SK-N-SH treated with all-trans-retinoic acid at 6 μM for 48 hours (cell line): ENCODE measurements at regions not wholly inside any gene's neighbourhood (a gene's known extent, or its start where the extent isn't known, plus 50 kb on each side); places are given as distances from the start of the nearest gene placed in this dataset.

Experiments used
- ATAC-seq: fragments of 200-7000 bp; cut with Tn5 transposase; 3 replicates; pipeline ENCODE4 v1.9.1; 2020; ENCODE audit warnings: mild to moderate bottlenecking, moderate library complexity
- ARNTL ChIP-seq: fragments of 450-650 bp; formaldehyde crosslinking; IDR thresholded peaks from 2 replicates; pipeline ENCODE4 v1.5.0; 2020; ENCODE audit warnings: low read depth, mild to moderate bottlenecking, moderate library complexity, borderline replicate concordance
- BACH2 ChIP-seq: fragments of 250-450 bp; sonication (Bioruptor Pico); IDR thresholded peaks from 2 replicates; pipeline ENCODE4 v1.9.0; 2021; ENCODE audit warnings: mild to moderate bottlenecking, borderline replicate concordance
- CREB5 ChIP-seq: fragments of 250-450 bp; sonication (Bioruptor Pico); IDR thresholded peaks from 2 replicates; pipeline ENCODE4 v1.5.1; 2020; ENCODE audit warnings: low read depth, mild to moderate bottlenecking, moderate library complexity
- CSDC2 ChIP-seq: fragments of 250-450 bp; sonication (Bioruptor Pico); IDR thresholded peaks from 2 replicates; pipeline ENCODE4 v1.5.0; 2020; ENCODE audit warnings: mild to moderate bottlenecking, moderate library complexity
- CSRNP3 ChIP-seq: fragments of 250-450 bp; sonication (Bioruptor Pico); IDR thresholded peaks from 2 replicates; pipeline ENCODE4 v1.5.1; 2021; ENCODE audit warnings: mild to moderate bottlenecking, moderate library complexity
- ESRRG ChIP-seq: fragments of 250-450 bp; sonication (Bioruptor Pico); IDR thresholded peaks from 2 replicates; pipeline ENCODE4 v1.6.1; 2021; ENCODE audit warnings: mild to moderate bottlenecking
- GLIS3 ChIP-seq: fragments of 250-450 bp; sonication (Bioruptor Pico); IDR thresholded peaks from 2 replicates; pipeline ENCODE4 v1.5.0; 2020; ENCODE audit warnings: mild to moderate bottlenecking, moderate library complexity
- ISL1 ChIP-seq: fragments of 250-450 bp; sonication (Bioruptor Pico); IDR thresholded peaks from 2 replicates; pipeline ENCODE4 v2.1.2; 2022; ENCODE audit warnings: mild to moderate bottlenecking, moderate library complexity
- OSR1 ChIP-seq: fragments of 250-450 bp; sonication (Bioruptor Pico); IDR thresholded peaks from 2 replicates; pipeline ENCODE4 v1.8.0; 2022; ENCODE audit warnings: moderate library complexity, mild to moderate bottlenecking, inconsistent platforms
- POU6F1 ChIP-seq: fragments of 250-450 bp; sonication (Bioruptor Pico); IDR thresholded peaks from 2 replicates; pipeline ENCODE4 v1.8.0; 2021; ENCODE audit warnings: low read depth, mild to moderate bottlenecking, moderate library complexity, borderline replicate concordance
- PPARA ChIP-seq: fragments of 250-450 bp; sonication (Bioruptor Pico); IDR thresholded peaks from 2 replicates; pipeline ENCODE4 v1.5.0; 2020; ENCODE audit warnings: mild to moderate bottlenecking, borderline replicate concordance
- RARB ChIP-seq: fragments of 250-450 bp; sonication (Bioruptor Pico); IDR thresholded peaks from 2 replicates; pipeline ENCODE4 v1.8.0; 2021; ENCODE audit warnings: mild to moderate bottlenecking, moderate library complexity
- SNAI2 ChIP-seq: fragments of 250-450 bp; sonication (Bioruptor Pico); IDR thresholded peaks from 2 replicates; pipeline ENCODE4 v1.5.0; 2020; ENCODE audit warnings: mild to moderate bottlenecking, moderate library complexity
- TCF4 ChIP-seq: fragments of 250-450 bp; sonication (Bioruptor Pico); IDR thresholded peaks from 2 replicates; pipeline ENCODE4 v1.8.0; 2021; ENCODE audit warnings: mild to moderate bottlenecking, moderate library complexity, borderline replicate concordance
- TOX ChIP-seq: fragments of 250-450 bp; sonication (Bioruptor Pico); IDR thresholded peaks from 2 replicates; pipeline ENCODE4 v1.8.0; 2021; ENCODE audit warnings: mild to moderate bottlenecking, moderate library complexity, borderline replicate concordance
- TSHZ2 ChIP-seq: fragments of 250-450 bp; sonication (Bioruptor Pico); IDR thresholded peaks from 2 replicates; pipeline ENCODE4 v1.5.0; 2020; ENCODE audit warnings: mild to moderate bottlenecking, moderate library complexity
- ZC3H10 ChIP-seq: fragments of 250-450 bp; sonication (Bioruptor Pico); IDR thresholded peaks from 2 replicates; pipeline ENCODE4 v1.5.1; 2021; ENCODE audit warnings: mild to moderate bottlenecking, moderate library complexity
- ZFP3 ChIP-seq: fragments of 250-450 bp; sonication (Bioruptor Pico); IDR thresholded peaks from 2 replicates; pipeline ENCODE4 v1.5.0; 2020; ENCODE audit warnings: mild to moderate bottlenecking, moderate library complexity
- ZFP30 ChIP-seq: fragments of 450-650 bp; formaldehyde crosslinking; IDR thresholded peaks from 2 replicates; pipeline ENCODE4 v1.5.0; 2022; ENCODE audit warnings: mild to moderate bottlenecking, moderate library complexity
- ZNF565 ChIP-seq: fragments of 450-650 bp; formaldehyde crosslinking; conservative IDR thresholded peaks from 2 replicates; pipeline ENCODE4 v1.5.0; 2020; ENCODE audit warnings: low read depth, mild to moderate bottlenecking, moderate library complexity
- ZNF70 ChIP-seq: fragments of 450-650 bp; formaldehyde crosslinking; IDR thresholded peaks from 2 replicates; pipeline ENCODE4 v1.5.0; 2020; ENCODE audit warnings: mild to moderate bottlenecking, moderate library complexity
- ZNF8 ChIP-seq: fragments of 450-650 bp; formaldehyde crosslinking; IDR thresholded peaks from 2 replicates; pipeline ENCODE4 v1.5.0; 2020; ENCODE audit warnings: mild to moderate bottlenecking, moderate library complexity

- TF ChIP-seq OSR1 (CRISPR knock-in tag) (no peak), ISL1 (CRISPR knock-in tag) (no peak), TCF4 (no peak), ZC3H10 (CRISPR knock-in tag) (no peak), GLIS3 (CRISPR knock-in tag) (no peak), RARB (CRISPR knock-in tag) (no peak), TSHZ2 (CRISPR knock-in tag) (no peak), CREB5 (CRISPR knock-in tag) (no peak), ZFP30 (CRISPR knock-in tag) (no peak), ZNF565 (CRISPR knock-in tag) (no peak)
- TF ChIP-seq, all 23 proteins: peak for 0
These were observed 89.7 kb upstream of the FZD8 start for GRCh38 chr10:35731828-35732227.

DNA sequence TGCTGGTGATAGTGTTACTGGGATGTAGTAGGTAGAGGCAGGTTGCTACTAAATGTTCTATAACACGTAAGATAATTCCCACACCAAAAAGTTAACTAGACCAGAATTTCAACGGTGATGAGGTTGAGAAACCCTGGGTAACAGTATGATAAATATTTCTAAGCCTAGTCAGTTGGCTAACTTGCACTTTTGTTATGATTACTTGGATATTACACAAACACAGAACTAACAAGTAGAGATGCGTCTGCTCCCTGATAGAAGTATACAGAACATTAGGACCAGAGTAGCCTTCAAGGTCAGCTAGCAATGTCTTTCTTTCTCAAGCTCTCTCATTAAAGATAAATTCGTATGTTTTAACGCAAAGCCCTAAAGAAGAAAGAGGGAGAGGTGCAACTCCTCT, 86.2 kb upstream of the FZD8 start:
- TF ChIP-seq ZNF70 (CRISPR knock-in tag): no peak
- TF ChIP-seq TOX (CRISPR knock-in tag): no peak
- no peak for TF ChIP-seq ZFP3
- no peak for TF ChIP-seq PPARA (CRISPR knock-in tag)
- TF ChIP-seq ZNF8: no peak
- TF ChIP-seq ISL1 (CRISPR knock-in tag): no peak
- no peak for TF ChIP-seq CSRNP3 (CRISPR knock-in tag)
- no peak for TF ChIP-seq OSR1 (CRISPR knock-in tag)
- TF ChIP-seq RARB (CRISPR knock-in tag): no peak
- TF ChIP-seq ZFP30 (CRISPR knock-in tag): no peak
- TF ChIP-seq ZNF565 (CRISPR knock-in tag): no peak
- TF ChIP-seq ARNTL: no peak
- TF ChIP-seq ZC3H10 (CRISPR knock-in tag): no peak
- TF ChIP-seq CSDC2 (CRISPR knock-in tag): no peak
- no peak for TF ChIP-seq CREB5 (CRISPR knock-in tag)
- TF ChIP-seq POU6F1 (CRISPR knock-in tag): no peak
- no peak for TF ChIP-seq BACH2 (CRISPR knock-in tag)
- TF ChIP-seq TSHZ2 (CRISPR knock-in tag): no peak
- TF ChIP-seq ESRRG (CRISPR knock-in tag): no peak
- no peak for TF ChIP-seq SNAI2 (CRISPR knock-in tag)
- no peak for ATAC-seq

More at GRCh38 chr10:35731828-35732227, 89.7 kb upstream of the FZD8 start:
- no peak for ATAC-seq
